BLaER1 treated with 17β-estradiol and CSF1 and Interleukin-3, amounts not matched to agents 10 nM and 100 nM (cell line): ENCODE measurements at regions not wholly inside any gene's neighbourhood (a gene's known extent, or its start where the extent isn't known, plus 50 kb on each side); places are given as distances from the start of the nearest gene placed in this dataset.

Experiments used
- H3K27ac ChIP-seq, 11 experiments: shearing (Covaris generic); formaldehyde crosslinking; 2 replicates each; pipeline ENCODE4 v1.8.1; 2022
- H3K27me3 ChIP-seq, 11 experiments: shearing (Covaris generic); formaldehyde crosslinking; 2 replicates each; pipeline ENCODE4 v1.8.1; 2022
- H3K36me3 ChIP-seq, 11 experiments: shearing (Covaris generic); formaldehyde crosslinking; 2 replicates each; pipeline ENCODE4 v1.8.1; 2022
- H3K4me1 ChIP-seq, 10 experiments: shearing (Covaris generic); formaldehyde crosslinking; 2 replicates each; pipeline ENCODE4 v1.8.1; 2022
- H3K4me2 ChIP-seq, 11 experiments: shearing (Covaris generic); formaldehyde crosslinking; 2 replicates each; pipeline ENCODE4 v1.8.1; 2022
- H3K4me3 ChIP-seq, 10 experiments: shearing (Covaris generic); formaldehyde crosslinking; 2 replicates each; pipeline ENCODE4 v1.8.1; 2022
- H3K9ac ChIP-seq, 11 experiments: shearing (Covaris generic); formaldehyde crosslinking; 2 replicates each; pipeline ENCODE4 v1.8.1; 2022
- H3K9me3 ChIP-seq, 11 experiments: shearing (Covaris generic); formaldehyde crosslinking; replicated peaks in 1 of 11; 2 replicates each; pipeline ENCODE4 v1.8.1; 2022
- H4K20me1 ChIP-seq, 11 experiments: shearing (Covaris generic); formaldehyde crosslinking; 2 replicates each; pipeline ENCODE4 v1.8.1; 2022
- Cebpa-rat ChIP-seq, 11 experiments: shearing (Covaris generic); IDR thresholded peaks; 2 replicates each; pipeline ENCODE4 v1.8.1; 2022

DNA sequence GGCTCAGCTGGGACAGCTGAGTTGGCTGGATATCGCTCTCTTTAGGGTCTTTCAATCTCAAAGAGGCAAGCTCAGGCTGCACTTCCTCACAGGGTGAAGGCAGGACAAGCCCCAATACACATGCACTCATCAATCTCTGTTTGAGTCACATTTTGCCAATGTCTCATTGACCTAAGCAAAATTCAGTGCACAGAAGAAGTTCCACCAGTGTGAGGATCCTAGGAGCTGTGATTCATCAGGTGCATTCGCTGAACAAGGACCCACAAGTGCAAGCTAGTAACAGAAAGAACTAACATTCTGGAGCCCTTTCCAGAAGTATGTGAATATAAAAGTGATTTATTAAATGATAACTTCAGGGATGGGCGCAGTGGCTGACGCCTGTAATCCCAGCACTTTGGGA, 477.2 kb downstream of the GPAM start:
- no peaks in the 10 kb centered on the region for H4K20me1 ChIP-seq
- H3K27ac ChIP-seq = no peak overlapping the region
- H3K4me2 ChIP-seq = no peak overlapping the region
- H3K27me3 ChIP-seq = no peaks in the 10 kb centered on the region
- H3K4me1 ChIP-seq = peaks cover 0 to 10% (median 0%) of the 10 kb centered on the region in 10 experiments; a peak in 2 of 20 replicates
- no peaks in the 10 kb centered on the region for H3K9me3 ChIP-seq
- no peak overlapping the region for H3K9ac ChIP-seq
- no peaks in the 10 kb centered on the region for H3K36me3 ChIP-seq
- TF ChIP-seq Cebpa-rat (IDR thresholded peaks at IDR 0.05) = no peak
- no peak overlapping the region for H3K4me3 ChIP-seq

DNA sequence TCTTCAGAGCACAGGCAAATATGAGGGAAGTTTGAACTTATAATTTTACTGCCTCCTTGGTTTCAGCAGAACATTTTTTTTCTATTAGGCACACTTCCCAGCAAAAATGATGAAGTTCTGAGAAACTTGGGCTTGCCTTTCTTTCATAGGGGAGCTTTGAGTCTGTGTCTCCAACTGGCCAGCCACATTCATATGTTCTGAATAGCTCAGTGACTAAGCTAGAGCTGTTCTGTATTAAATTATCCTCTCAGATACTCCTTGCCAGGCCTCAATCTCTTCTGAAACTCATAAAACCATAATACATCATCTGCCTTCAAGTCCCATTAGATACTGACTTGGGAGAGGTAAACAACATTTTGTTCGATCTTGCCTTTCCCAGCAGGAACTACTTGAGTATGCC, 476.5 kb downstream of the GPAM start:
- Histone ChIP-seq H3K9ac (no peak overlapping the region), H3K9me3 (no peaks in the 10 kb centered on the region), H3K36me3 (no peaks in the 10 kb centered on the region), H3K27ac (no peak overlapping the region), H3K27me3 (no peaks in the 10 kb centered on the region), H3K4me1 (peaks cover 0 to 10% (median 0%) of the 10 kb centered on the region in 10 experiments; a peak in 2 of 20 replicates), H3K4me3 (no peak overlapping the region), H3K4me2 (no peak overlapping the region), H4K20me1 (no peaks in the 10 kb centered on the region)
- no peak for TF ChIP-seq Cebpa-rat (IDR thresholded peaks at IDR 0.05)

DNA sequence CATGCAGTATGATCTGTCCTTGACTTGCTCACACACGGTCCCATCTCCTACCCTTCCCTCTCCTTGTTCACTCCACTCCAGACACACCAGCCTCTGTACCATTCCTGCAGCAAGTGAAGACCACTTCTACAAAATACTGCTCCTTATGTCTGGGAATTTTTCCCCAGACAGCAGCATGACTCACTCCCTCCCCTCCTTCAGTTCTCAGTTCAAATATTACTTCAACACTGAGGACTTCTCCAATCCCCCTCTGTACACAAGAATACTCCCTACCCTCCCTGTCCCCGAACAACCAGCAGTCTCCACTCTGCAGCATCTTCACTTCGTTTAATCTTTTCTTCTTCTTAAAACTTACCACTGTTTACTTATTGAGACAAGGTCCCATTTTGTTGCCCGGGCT, 474.0 kb downstream of the GPAM start:
- TF ChIP-seq Cebpa-rat (IDR thresholded peaks at IDR 0.05) = no peak
- H3K27ac ChIP-seq = no peak overlapping the region
- H3K9ac ChIP-seq = no peak overlapping the region
- no peaks in the 10 kb centered on the region for H4K20me1 ChIP-seq
- H3K27me3 ChIP-seq = no peaks in the 10 kb centered on the region
- H3K4me3 ChIP-seq = no peak overlapping the region
- H3K4me1 ChIP-seq = no peaks in the 10 kb centered on the region; a peak in 1 of 20 replicates
- H3K4me2 ChIP-seq = no peak overlapping the region
- H3K36me3 ChIP-seq = no peaks in the 10 kb centered on the region
- H3K9me3 ChIP-seq = peaks cover 21 to 23% (median 22%) of the 10 kb centered on the region in 11 experiments

DNA sequence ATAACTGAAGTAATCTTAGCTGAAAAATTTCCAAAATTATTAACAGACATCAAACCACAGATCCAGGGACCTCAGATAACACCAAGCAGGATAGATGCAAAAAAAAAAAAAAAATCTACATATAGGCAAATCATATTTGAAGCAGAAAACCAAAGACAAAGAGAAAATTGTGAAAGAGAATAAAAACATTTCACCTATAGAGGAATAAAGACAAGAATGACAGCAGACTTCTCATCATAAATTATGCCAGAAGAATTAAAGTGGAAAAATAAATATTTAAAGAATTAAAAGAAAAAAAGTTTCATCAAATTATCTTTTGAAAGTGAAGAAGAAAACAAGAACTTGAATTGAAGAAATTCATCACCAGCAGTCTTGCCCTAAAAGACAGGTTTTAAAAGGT, 467.5 kb downstream of the GPAM start:
- no peak for TF ChIP-seq Cebpa-rat (IDR thresholded peaks at IDR 0.05)
- Histone ChIP-seq H3K4me2 (no peak overlapping the region), H4K20me1 (no peaks in the 10 kb centered on the region), H3K27me3 (no peaks in the 10 kb centered on the region), H3K9me3 (peaks cover 53 to 59% (median 56%) of the 10 kb centered on the region in 11 experiments), H3K4me1 (no peaks in the 10 kb centered on the region), H3K9ac (no peak overlapping the region), H3K4me3 (no peak overlapping the region), H3K27ac (no peak overlapping the region), H3K36me3 (no peaks in the 10 kb centered on the region)

DNA sequence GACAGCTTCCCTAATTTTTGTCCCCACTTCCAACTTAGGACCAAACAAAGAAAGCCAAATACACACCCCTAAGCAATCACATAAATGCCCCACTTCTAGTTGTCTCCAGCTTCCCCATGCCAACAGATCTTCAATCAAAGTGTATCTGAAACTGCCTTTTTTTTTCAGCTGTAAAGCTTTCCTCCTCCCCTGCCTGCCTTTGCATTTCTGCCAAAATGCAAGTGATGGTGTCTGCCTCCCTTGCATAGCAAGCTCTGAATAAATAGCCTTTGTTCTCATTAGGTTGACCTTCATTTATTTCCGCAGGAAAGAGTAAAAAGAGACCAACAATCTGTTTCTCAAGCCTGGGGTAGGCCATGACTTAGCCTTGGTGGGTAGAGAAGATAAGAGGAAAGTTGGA, 459.4 kb downstream of the GPAM start:
- no peak overlapping the region for H3K9ac ChIP-seq
- H3K9me3 ChIP-seq = no peaks in the 10 kb centered on the region
- H3K4me1 ChIP-seq = no peaks in the 10 kb centered on the region
- H3K36me3 ChIP-seq = no peaks in the 10 kb centered on the region
- no peaks in the 10 kb centered on the region for H4K20me1 ChIP-seq
- no peaks in the 10 kb centered on the region for H3K27me3 ChIP-seq
- H3K4me3 ChIP-seq = no peak overlapping the region
- TF ChIP-seq Cebpa-rat (IDR thresholded peaks at IDR 0.05) = no peak
- H3K27ac ChIP-seq = no peak overlapping the region
- no peak overlapping the region for H3K4me2 ChIP-seq

DNA sequence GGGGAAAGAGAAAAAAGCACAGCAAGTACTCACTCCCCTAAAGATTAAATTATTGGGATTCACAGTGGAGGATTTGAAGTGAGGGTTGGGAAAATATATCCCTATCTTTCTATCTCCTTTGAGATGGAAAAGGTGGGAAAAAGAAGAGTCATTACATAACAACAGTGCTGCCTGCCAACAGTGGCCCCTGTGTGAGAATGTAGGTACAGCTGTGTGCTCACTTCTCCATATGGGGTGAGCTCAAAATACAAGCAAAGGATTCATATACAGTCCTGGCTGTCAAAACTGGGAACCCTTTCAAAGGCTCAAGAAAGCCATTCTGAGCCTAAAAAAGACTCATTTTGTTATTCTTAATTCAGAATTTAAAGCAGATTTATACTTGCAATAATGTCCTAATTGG, 458.5 kb downstream of the GPAM start:
- Histone ChIP-seq H4K20me1 (no peaks in the 10 kb centered on the region), H3K9me3 (no peaks in the 10 kb centered on the region), H3K9ac (no peak overlapping the region), H3K4me2 (no peak overlapping the region), H3K4me1 (no peaks in the 10 kb centered on the region), H3K27me3 (no peaks in the 10 kb centered on the region), H3K36me3 (no peaks in the 10 kb centered on the region), H3K27ac (no peak overlapping the region), H3K4me3 (no peak overlapping the region)
- TF ChIP-seq Cebpa-rat (IDR thresholded peaks at IDR 0.05) = no peak

DNA sequence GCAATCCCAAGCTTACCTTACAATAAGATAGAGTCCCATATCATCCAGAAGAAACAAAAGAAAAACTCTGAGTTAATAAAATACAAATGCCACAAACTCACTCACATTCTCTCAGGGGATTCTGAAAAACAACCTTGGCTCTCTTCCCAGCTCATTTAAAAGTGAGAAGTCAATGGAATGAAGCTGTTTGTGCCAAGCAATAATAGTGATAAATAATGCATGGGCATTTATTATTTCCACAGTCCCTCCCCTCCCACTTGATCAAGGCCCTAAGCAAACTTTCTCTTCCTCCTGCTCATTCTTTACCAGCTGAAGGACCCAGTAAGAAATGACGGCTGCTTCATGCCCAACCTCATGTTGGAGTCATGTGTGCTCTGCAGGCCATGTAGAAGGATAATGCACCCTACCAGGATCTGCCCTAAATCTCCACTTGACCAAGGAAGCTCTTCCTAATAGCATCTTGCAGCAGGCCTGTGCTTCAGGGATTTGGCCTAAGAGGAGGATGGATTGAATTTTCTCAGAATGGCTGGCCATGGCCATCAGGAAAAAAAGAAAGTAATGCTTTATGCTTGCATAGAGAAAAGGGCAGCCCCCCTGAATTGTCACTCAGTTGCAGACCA, 451.3 kb downstream of the GPAM start:
- TF ChIP-seq Cebpa-rat (IDR thresholded peaks at IDR 0.05) = no peak
- H3K36me3 ChIP-seq = no peaks in the 10 kb centered on the region

DNA sequence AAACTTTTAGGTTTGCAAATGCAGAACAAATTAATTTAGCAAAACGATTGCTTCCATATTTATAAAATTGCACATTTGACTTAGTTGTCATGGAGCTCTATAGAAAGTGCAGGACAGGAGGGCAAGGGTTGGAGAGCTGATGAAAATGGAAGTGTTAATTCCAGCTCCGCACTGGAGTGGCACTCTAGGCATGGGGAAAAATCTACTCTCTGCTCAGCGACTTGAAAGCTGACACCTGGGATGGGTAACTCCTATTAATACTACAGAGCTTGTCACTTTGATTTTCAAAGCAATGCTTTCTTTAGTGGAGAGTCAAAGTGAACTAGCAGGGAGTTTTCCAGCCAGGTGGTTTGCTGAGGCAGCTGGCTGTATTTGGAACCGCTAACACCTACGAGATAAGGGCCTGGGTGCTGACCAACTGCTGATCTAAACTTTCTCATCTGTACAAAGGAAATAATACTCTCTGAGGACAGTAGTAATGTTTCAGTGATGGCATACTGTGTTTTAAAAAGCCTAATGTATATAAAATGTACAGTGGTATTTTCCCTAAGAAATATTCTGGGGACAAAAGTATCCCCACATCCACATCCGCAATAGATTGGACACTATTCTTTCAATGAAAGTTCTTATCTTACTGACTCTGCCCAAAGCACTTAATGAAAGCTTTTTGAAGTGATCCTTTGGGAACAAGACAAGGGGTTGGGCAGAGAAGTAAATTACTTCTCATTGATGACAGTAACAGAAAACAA, 444.3 kb downstream of the GPAM start:
- Histone ChIP-seq H3K4me3 (no peak overlapping the region), H3K36me3 (no peaks in the 10 kb centered on the region), H4K20me1 (no peaks in the 10 kb centered on the region), H3K9me3 (no peaks in the 10 kb centered on the region; a peak in 1 of 22 replicates), H3K27ac (no peak overlapping the region), H3K27me3 (no peaks in the 10 kb centered on the region), H3K4me1 (no peaks in the 10 kb centered on the region), H3K4me2 (no peak overlapping the region), H3K9ac (no peak overlapping the region)
- TF ChIP-seq Cebpa-rat (IDR thresholded peaks at IDR 0.05) = no peak

More for the DNA sequence above, 451.3 kb downstream of the GPAM start:
- Histone ChIP-seq H3K27me3 (no peaks in the 10 kb centered on the region), H4K20me1 (no peaks in the 10 kb centered on the region), H3K27ac (no peak overlapping the region), H3K9ac (no peak overlapping the region), H3K4me3 (no peak overlapping the region), H3K4me2 (no peak overlapping the region), H3K4me1 (no peaks in the 10 kb centered on the region), H3K9me3 (no peaks in the 10 kb centered on the region)

DNA sequence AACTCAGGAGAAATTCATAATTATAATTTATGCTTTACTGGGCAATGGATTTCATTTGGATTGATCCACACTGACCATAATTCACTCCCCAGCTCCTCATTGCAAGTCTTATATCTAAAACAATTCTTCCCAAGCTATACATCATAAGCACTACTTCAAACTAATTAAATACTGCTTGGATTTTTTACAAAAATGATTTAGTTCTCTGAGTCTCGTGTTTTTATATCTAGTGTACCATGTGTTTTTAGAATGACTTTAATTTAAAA, 443.8 kb downstream of the GPAM start:
- TF ChIP-seq Cebpa-rat (IDR thresholded peaks at IDR 0.05) = no peak

DNA sequence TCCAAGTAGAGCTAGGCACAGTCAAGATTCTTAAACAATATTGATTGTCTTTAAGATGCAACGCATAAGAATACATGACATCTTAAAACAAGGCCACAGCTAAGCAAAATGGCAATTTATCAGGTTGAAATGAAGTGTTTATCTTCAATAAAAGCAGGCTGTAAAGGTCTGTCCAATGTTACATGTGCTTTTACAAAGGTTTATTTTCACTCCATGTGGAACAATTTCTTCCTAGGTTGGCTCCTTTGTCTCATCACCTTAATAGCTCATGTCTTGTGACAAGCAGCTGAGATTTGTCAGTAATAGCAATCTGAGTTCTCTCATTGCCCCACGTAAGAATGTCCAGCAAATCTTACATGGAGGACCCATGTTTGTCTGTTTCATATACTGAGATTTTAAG, 437.6 kb downstream of the GPAM start:
- Histone ChIP-seq H4K20me1 (no peaks in the 10 kb centered on the region), H3K9me3 (no peaks in the 10 kb centered on the region), H3K27me3 (no peaks in the 10 kb centered on the region), H3K4me1 (no peaks in the 10 kb centered on the region), H3K4me2 (no peak overlapping the region), H3K27ac (no peak overlapping the region), H3K36me3 (no peaks in the 10 kb centered on the region), H3K4me3 (no peak overlapping the region), H3K9ac (no peak overlapping the region)
- no peak for TF ChIP-seq Cebpa-rat (IDR thresholded peaks at IDR 0.05)

More for the DNA sequence above, 443.8 kb downstream of the GPAM start:
- Histone ChIP-seq H4K20me1 (no peaks in the 10 kb centered on the region), H3K9ac (no peak overlapping the region), H3K4me1 (no peaks in the 10 kb centered on the region), H3K4me3 (no peak overlapping the region), H3K36me3 (no peaks in the 10 kb centered on the region), H3K27ac (no peak overlapping the region), H3K4me2 (no peak overlapping the region), H3K9me3 (no peaks in the 10 kb centered on the region; a peak in 1 of 22 replicates), H3K27me3 (no peaks in the 10 kb centered on the region)
